Upper lobe of right lung (tissue), 1 donor: ENCODE measurements at regions not wholly inside any gene's neighbourhood (a gene's known extent, or its start where the extent isn't known, plus 50 kb on each side); places are given as distances from the start of the nearest gene placed in this dataset.

Source experiments
- ATAC-seq: fragments of 200-7000 bp; cut with Tn5 transposase; one replicate; pipeline ENCODE4 v1.9.1; 2020; ENCODE audit warnings: mild to moderate bottlenecking, moderate library complexity
- DNase-seq: peaks from one replicate; pipeline ENCODE4 v3.0.0-alpha.2; 2020
- H3K27ac ChIP-seq: fragments of 200-600 bp; one replicate; pipeline ENCODE4 v1.8.0; 2022
- H3K27me3 ChIP-seq: fragments of 200-600 bp; one replicate; pipeline ENCODE4 v1.8.0; 2022; ENCODE audit warnings: mild to moderate bottlenecking
- H3K36me3 ChIP-seq: fragments of 200-600 bp; one replicate; pipeline ENCODE4 v1.8.0; 2022
- H3K4me1 ChIP-seq: fragments of 200-600 bp; one replicate; pipeline ENCODE4 v1.8.0; 2022
- H3K4me3 ChIP-seq: fragments of 200-600 bp; one replicate; pipeline ENCODE4 v1.8.0; 2022; ENCODE audit warnings: mild to moderate bottlenecking
- H3K9me3 ChIP-seq: fragments of 200-600 bp; one replicate; pipeline ENCODE4 v1.8.0; 2022
- CTCF ChIP-seq: fragments of 200-600 bp; IDR thresholded peaks from one replicate; pipeline ENCODE4 v1.8.0; 2022; ENCODE audit warnings: antibody characterized with exemption
- intact Hi-C: fragments of 100-400 bp; cut with DNase I; formaldehyde crosslinking; loops from one replicate; pipeline ENCODE4 v1.11.0; 2022
- donor health status: DM: no; HTN: yes; CAD: no; lungs with severe emphysema.

- no peak for ATAC-seq
- DNase-seq: no peak
- intact Hi-C loops: no loop called here
Measured at GRCh38 chr4:152158225-152158624, 377.7 kb downstream of the FBXW7 start.

GRCh38 chr4:152157629-152158028, 378.3 kb downstream of the FBXW7 start:
- no peak for TF ChIP-seq CTCF
- intact Hi-C loops: no loop called here
- Histone ChIP-seq H3K4me3 (no peak overlapping the region), H3K27me3 (no peaks in the 10 kb centered on the region), H3K36me3 (no peaks in the 10 kb centered on the region), H3K9me3 (no peaks in the 10 kb centered on the region), H3K27ac (no peak overlapping the region), H3K4me1 (no peaks in the 10 kb centered on the region)
- no peak for ATAC-seq
- DNase-seq: no peak

More at GRCh38 chr4:152158225-152158624, 377.7 kb downstream of the FBXW7 start:
- H3K9me3 ChIP-seq: no peaks in the 10 kb centered on the region
- H3K27ac ChIP-seq: no peak overlapping the region
- no peaks in the 10 kb centered on the region for H3K4me1 ChIP-seq
- no peaks in the 10 kb centered on the region for H3K27me3 ChIP-seq
- H3K36me3 ChIP-seq: no peaks in the 10 kb centered on the region
- no peak for TF ChIP-seq CTCF
- no peak overlapping the region for H3K4me3 ChIP-seq

- no peak overlapping the region for H3K27ac ChIP-seq
- TF ChIP-seq CTCF: no peak
- DNase-seq (no peak), ATAC-seq (peak; percentile 24)
- no peaks in the 10 kb centered on the region for H3K9me3 ChIP-seq
- H3K4me3 ChIP-seq: no peak overlapping the region
- no peaks in the 10 kb centered on the region for H3K36me3 ChIP-seq
- no peaks in the 10 kb centered on the region for H3K27me3 ChIP-seq
- H3K4me1 ChIP-seq: no peaks in the 10 kb centered on the region
- intact Hi-C loops: no loop called here
Measured at GRCh38 chr4:152156442-152156841, 379.4 kb downstream of the FBXW7 start.

- Histone ChIP-seq H3K27me3 (no peaks in the 10 kb centered on the region), H3K9me3 (no peaks in the 10 kb centered on the region), H3K36me3 (no peaks in the 10 kb centered on the region), H3K27ac (no peak overlapping the region), H3K4me1 (no peaks in the 10 kb centered on the region), H3K4me3 (no peak overlapping the region)
- TF ChIP-seq CTCF: no peak
- no peak for ATAC-seq
- DNase-seq: no peak
- intact Hi-C loops: no loop called here
Measured at GRCh38 chr4:152155070-152155469, 380.8 kb downstream of the FBXW7 start.

- Histone ChIP-seq H3K36me3 (no peaks in the 10 kb centered on the region), H3K4me3 (no peak overlapping the region), H3K4me1 (no peaks in the 10 kb centered on the region), H3K27me3 (no peaks in the 10 kb centered on the region), H3K27ac (no peak overlapping the region), H3K9me3 (no peaks in the 10 kb centered on the region)
- TF ChIP-seq CTCF: no peak
- DNase-seq (no peak), ATAC-seq (no peak)
- intact Hi-C loops: no loop called here
Measured at GRCh38 chr4:152154433-152154832, 381.5 kb downstream of the FBXW7 start.
